NCI-H146 treated with DMSO at 0.1 percent for 48 hours (cell line): ENCODE measurements at regions not wholly inside any gene's neighbourhood (a gene's known extent, or its start where the extent isn't known, plus 50 kb on each side); places are given as distances from the start of the nearest gene placed in this dataset.
"Not testable (repeated sequence)": the region's sequence is repeated elsewhere in the genome, so short reads cannot be mapped to it uniquely, and the experiment has no call there.

Source experiments
- DNase-seq: peaks from one replicate; lab custom pipeline; 2025; ENCODE audit not compliant: unreplicated experiment; lab: John Stamatoyannopoulos, UW

DNA sequence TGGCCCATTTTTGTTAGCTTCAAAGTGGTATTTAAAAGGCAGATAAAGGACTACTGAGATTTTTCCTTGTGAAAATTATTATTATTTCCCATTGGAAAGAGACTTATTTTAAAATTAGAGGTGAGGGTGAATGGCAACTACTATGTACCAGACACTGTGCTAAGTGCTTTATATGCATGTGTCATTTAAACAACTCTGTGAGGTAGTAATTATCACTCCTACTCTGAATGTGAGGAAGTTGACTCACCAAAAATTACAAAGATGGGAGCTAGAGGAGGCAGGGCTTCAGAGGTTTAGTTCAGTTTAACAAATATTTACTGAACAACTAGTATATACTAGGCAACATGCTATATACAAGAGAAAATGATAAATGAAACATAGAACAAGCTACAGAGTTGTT, 78.2 kb downstream of the MSL3 start:
- DNase-seq, result no peak

DNA sequence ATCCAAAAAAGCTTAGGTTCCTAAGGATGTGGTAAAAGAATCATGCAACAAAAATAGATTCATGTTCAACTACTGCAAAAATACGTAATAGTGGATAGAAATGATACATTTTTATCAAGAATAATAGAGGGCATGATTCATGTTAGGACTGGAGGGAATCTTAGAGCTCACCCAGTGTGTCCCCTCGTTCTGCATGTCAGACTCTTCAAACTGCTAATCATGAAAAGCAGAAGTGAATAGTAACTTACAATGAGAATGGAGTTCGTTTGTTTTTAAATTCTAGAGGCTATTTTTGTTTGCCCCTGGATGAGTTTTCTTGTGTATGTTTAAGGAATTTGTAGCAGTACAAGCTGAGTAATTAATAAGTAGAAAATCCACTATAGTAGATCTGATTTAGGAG, 79.4 kb downstream of the MSL3 start:
- no peak for DNase-seq

DNA sequence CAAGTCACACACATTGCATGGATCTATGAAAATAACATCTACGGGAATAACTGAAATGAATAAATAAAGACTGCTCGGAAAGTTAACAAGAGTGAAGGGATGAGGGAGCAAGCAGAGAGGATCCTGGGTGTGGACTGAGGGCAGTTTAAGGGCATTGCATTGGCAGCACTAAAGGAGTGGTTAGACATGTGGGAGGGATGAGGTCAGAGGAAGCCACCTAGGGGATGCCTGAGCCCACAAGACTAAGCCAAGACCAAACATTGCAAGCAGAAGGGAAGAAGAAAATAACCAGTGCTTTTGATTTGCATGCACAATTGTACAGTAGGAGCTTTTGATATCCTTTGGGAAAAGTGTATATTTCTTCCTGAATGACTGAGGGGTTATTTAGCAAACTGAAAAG, 106.1 kb downstream of the MSL3 start:
- no peak for DNase-seq

DNA sequence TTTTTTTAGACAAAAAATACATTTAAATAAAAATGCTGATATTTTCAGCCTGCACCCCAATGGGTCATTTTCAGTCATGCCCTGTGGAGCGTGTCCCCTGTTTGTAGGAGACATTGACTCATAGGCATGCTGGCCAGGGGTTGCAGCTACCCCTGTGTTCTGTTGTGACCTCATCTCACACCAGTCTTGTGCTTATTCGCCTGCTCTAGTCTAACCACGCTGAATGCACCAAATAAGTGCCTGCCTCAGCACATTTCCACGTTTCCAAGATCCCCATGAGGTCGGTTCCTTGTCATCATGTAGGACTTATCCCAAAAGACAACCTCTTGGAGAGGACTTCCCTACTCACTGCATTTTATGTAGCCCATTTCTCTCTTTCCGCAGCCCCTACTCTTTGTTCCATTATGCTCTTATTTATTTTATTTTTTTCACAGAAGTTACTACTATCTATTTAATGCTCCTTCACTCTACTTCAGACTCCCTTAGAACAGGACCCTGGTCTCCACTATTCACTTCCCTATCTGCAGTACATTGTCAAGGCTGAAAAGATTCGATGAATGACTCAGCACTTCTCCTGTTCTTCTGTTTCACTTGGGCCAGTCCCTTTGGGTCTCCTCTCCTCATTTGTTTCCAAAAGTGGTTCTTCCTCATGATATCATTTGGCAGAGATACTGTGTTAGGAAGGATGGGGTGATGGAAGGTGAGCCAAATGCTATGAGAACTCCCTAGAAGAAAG, 109.7 kb downstream of the MSL3 start:
- no peak for DNase-seq

DNA sequence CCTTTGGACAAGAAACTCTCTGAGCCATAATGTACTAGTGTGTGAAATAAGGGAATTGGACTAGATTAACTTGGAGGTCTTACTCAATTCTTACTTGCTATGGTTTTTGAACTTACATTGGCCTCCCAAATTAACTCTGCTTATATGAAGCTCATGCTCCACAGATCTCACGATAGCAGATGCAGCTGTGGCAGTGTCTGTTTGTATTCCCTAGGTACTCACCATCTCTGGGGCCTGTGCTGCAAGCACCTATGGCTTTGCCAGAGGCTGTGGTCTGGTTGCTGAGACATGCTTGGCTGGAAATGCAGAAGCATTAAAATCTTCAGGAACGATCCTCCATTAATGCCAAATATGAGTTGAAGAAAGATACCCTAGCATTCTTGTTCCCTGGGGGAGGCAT, 112.8 kb downstream of the MSL3 start:
- DNase-seq, result no peak

DNA sequence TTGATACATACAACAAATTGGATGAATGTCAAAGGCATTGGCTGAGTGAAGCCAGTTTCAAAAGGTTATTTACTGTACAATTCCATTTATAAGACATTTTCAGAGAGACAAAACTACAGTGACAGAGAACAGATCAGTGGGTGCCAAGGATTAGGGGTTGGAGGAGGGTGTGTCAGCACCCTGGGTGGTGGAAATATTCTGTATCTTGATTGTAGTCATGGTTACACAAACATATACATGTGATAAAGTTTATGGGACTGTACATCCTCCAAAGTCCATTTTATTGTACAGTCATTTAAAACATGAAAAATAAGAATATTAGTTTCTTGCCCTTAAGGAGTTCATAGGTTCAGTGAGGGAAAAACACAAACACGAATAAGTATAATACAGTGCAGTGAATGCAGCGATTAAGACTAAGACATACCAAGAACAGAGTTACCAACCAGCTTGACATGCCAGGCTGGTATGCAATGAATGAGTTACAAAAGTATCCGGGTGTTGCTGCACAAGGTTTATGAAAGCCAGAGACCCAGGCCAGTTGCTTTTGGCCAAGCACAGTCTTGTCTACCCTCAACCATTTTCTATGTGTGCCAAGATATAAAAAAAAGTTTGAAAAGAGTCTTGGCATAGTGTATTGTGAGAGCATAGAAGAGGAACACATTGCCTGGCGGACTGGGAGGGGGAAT, 123.6 kb downstream of the MSL3 start:
- no peak for DNase-seq

DNA sequence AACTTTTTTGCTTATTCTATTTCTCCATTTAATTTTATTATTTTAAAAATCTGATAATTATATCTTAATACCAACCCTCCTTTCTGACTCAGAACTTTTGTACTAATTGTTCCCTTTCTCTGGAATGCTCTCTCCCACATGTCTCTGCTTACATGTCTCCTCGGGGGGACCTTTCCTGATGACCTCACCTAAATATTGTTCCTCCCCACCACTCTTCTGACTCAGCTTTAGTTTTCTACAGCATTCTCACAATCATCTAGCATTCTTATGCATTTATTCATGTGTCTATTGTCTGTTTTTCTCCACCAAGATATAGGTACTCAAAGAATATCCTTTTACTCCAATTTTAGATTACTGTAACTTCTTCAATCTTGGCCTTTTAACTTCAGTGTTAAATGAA, 128.7 kb downstream of the MSL3 start:
- peak; percentile 31 for DNase-seq

DNA sequence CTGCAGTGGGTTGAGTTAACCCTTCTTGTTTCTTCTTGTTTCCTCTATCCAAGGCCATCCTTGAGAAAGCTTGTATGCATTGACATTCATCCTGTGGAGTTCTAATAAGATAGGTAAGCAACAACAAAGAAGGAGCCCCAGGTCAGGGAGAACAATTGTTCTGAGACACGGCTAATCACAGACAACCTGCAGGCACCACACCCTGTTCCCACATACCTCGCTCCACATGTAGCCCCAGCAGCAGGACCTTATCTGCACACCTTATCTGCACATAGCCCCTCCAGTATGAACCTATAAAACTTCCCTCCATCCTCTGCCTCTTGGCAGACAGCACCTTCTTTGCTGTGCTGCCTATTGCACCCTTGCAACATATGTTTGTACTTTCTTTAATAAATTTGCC, 129.1 kb downstream of the MSL3 start:
- DNase-seq, result peak; percentile 57

DNA sequence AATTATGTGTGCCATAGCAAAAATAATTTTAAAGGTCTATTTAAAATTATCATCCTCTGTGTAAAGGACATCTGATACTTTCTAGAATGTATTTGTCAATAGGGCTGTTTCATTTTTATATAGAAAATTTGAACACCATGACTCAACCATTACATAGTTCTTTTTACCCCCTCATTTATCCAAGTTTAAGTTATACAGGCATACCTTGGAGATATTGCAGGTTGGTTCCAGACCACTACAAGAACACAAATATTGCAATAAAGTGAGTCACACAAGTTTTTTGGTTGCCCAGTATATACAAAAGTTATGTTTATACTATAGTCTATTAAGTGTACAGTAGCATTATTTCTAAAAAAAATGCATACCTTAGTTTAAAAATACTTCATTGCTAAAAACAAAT, 130.4 kb downstream of the MSL3 start:
- DNase-seq, result no peak

DNA sequence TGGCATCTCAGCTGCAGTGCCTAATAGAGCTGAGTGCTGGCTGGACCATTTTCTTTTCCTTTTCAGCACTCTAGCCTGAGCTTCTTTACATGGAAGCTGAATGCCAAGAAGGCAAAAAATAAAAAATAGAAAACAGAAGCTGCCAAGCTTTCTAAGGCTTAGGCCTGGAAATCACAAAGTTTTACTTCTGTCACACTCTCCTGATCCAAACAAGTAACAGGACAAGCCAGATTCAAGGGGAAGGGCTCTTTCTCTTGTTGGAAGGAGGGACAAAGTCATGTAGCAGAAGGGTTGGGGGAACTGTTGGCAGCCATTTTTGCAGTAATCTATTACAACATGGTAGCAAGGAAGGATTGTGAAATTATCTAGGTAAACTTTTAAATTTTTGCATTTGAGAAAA, 131.8 kb downstream of the MSL3 start:
- DNase-seq, result no peak

DNA sequence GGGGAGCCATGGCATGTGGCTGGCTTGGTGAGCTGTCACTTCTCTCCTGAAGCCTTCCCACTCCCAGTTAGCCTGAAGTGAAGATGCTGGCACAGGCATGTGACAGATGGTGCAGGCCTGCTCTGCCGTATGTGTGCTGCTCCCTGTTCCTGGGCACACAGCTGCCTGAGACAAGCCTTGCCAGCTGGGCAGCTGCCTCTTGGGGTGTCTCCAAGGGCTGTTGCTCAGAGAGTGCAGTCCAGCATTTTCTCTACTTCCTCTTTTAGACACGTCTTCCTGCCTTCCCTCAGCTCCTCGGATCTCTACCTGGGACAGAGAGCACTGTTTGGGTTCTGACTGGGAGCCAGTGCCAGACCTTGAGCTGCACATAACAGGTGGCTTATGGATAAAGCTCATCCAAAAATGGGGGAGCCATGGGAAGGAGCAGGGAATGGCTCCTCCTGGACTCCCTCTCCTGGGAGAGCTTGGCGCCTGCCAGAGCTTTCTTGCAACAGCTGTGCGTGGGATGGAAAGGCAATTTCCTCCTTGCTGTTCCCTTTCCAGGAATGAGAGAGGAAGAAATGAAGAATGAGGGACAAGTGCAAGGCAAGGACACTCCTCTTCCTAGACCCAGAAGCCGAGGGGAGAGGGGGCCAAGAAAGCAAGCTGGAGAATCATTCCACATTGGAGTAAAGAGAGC, 132.9 kb downstream of the MSL3 start:
- no peak for DNase-seq

DNA sequence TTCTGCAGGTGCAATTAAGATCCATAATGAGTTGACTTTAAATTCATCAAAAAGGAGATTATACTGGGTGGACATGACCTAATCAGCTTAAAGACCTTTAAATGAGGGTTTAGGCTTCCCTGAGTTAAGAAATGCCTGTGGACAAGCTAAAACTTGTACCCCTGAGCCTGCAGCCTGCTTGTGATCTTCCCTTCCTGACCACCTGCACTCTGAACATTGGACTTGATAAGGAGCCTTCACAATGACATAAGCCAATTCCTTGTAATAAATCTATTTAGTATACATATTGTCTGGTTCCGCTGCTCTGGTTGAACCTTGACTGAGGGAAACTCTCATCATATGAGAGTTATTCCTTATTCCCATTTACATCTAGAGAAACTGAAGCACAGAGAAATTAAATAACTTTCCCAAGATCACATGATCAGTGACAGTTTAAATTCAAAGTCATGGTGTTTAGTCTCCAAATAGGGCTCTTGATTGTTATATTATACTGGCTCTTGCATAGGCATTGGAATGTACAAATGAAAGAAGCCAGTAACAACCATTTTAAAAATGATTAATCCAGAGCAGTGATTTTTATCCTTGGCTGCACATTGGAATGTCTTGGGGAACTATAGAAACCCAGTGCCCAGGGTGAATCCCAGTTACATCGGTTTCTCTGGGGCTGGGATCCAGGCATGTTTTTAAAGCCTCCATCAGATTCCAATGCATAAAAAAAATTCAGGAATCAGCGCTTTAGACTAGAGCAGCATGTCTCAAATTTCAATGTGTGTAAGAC, 136.1 kb downstream of the MSL3 start:
- no peak for DNase-seq

DNA sequence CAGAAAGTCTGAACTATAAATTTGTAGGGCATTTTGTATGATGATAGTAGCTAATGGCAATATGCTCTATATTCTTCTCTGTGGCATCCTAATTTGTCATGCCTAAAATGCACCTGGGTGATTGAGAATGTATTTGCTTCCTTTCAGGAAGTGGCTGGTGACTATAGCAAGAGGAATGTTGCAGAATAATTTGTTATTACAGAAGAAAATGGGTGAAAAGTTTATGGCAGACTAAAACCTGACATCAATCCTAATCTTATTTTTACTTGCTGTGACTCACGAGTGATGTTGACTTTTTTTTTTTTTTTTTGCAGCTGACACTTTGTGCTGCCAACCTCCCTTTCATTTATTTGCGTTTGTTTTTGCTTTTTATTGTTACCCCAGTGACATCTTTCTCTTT, 141.1 kb downstream of the MSL3 start:
- DNase-seq, result no peak

DNA sequence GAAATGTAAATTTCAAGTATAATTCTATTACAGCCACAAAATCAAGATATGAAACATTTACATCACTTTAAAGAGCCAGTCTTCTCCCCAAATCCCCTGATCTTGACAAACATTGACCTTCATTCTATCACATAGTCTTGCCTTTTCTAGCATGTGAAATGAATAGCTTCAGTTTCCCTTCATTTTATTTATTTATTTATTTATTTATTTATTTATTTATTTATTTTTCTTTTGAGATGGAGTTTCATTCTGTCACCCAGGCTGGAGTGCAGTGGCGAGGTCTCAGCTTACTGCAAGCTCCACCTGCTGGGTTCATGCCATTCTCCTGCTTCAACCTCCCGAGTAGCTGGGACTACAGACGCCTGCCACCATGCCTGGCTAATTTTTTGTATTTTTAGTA, 147.9 kb downstream of the MSL3 start:
- DNase-seq, result not testable (repeated sequence)

DNA sequence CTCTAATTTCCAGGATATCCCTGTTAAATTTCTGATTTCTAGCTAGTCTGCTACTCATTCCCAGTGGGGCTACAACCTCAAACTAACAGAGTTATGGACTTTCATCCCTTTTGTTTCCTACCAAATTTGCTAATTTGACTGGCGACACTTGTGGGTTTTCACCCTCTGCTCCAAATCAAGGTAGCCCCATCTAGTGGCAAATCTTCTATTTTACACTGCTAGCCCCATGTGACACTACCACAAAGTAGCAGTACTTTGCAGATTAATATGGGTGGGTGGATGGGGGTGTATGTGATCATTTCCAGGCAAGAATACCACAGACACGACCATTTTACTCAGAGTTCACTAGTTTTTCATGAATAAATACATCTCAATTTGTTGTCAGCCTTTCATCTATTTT, 150.3 kb downstream of the MSL3 start:
- DNase-seq, result peak; percentile 26

DNA sequence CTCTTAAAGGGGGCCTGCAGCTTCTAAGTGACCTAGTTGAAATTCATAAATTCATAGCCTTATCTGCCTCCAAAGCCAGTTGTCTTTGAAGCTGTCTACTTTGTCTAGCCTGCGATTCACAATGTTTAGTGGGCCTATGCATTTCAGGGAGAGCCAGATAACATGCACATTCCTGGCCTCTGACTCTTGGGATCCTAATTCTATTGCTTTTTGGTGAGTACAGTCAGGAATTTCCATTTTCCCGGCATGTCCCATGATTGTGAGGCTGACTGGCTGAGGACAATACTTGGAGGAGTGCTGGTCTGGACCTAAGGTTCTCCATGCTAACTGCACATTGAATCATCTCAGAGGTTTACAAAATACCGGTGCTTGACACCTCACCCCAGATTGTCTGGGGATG, 155.0 kb downstream of the MSL3 start:
- DNase-seq, result no peak

DNA sequence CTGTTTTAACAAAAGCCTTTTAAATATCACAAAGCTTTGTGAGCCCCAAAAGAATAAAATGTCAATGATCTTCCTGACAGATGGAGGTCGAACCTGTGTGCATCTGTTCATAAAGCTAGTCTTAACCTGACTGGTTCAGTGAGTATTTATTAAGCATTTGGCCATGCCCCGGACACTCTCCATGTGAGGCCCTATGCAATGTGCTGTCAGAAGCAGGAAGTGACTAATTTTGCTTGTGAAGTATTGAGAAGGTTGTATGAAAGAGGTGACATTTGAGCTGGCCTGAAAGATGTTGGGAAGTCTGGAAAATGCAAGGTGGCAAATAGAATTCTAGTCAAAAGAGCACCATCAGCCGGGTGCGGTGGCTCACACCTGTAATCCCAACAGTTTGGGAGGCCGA, 171.4 kb downstream of the MSL3 start:
- no peak for DNase-seq

DNA sequence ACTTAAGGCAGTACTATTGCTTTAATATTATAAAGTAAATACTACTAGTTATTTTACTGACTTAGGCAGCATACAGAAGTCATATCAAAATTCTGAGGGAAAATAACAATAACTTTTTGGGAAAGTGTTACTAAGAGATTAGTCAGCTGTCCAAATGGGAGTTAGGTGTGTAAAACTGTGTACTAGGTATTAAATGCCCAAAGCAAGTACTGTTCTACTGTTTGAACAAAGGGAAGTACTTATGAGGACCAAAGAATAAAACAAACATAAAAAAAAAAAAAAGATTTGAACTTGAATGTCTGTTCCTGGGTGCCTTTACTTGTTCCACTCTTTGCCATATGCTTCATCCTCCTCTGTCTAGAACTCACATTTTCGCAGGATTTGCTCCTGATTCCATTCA, 174.4 kb downstream of the MSL3 start:
- DNase-seq, result no peak

DNA sequence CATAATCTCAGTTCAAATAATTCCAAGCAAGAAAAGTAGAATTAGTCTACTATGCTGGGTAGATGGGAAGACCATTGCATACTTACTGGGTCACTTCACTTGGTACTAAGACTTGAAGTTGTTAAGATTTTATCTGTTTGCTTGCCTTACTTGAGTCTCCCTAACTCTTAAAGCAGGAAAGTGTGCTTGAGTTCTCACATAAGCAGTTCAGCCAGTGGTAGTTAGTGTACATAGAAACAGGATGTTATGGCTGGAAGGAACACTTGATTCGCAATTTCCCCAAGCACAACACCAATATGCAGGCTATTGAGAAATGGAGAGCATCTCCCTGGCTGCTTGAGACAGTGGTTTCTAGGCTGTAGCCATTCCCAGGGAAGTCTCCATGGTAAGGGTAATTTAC, 176.1 kb downstream of the MSL3 start:
- DNase-seq, result no peak

DNA sequence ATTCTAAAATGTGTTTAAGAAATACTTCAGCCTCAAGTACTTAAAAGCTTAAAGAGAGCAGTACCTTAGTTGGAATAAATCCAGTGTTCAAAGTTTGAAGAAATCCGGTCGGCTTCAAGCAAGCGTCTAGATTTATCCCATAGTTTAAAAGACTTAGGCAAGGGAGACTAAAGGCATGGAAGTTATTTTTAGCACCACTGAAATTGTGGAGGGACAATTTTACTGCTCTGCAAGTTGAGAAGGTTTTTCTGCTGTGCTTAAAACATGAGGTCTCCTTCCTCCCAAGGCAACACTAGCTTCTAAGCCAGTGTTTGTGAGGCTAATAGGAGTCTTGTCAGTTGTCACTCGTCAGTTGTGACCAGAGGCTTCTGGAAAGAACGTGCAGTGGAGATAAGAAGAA, 183.5 kb downstream of the MSL3 start:
- no peak for DNase-seq

DNA sequence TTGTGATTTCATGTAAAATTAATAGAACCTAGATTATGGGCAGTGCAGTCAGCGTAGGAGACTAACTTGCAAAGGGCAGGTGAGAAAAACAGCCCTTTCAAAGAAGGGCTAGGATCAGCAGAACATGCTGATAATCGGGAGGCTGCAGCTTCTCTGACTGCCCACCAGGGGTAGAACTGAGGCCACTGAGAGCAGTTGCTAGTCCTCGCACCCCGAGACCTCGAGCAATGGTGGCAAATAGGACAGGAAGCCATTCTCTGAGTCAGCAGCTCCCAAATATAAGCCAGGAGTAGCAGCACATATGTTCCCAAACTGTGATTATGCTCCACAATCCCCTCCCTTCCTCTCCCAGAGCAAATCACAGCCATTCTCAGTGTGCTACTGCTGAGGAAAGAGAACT, 186.5 kb downstream of the MSL3 start:
- peak; percentile 9 for DNase-seq

DNA sequence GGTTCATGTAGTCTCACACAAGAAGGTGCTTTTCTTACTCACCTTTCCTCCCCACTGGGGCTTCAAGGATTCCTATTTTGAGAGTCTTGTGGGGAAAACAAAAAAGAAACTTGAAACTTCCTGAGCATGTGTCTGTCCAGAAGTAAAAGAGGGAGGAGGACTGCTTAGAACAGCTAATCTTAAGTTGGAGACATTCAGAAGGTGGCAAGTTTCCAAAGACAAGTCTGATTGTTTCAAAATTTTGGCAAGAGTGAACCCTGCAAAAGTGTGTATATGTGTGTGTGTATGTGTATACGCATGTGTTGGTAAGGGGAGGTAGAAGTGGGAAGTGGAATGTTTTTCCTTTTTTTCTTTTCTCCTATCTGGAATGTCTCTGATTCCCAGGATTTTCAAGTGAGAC, 189.0 kb upstream of the FRMPD4 start:
- DNase-seq, result no peak
